RWPE1 (cell line): ENCODE measurements at regions not wholly inside any gene's neighbourhood (a gene's known extent, or its start where the extent isn't known, plus 50 kb on each side); places are given as distances from the start of the nearest gene placed in this dataset.

ENCODE experiments used
- CTCF ChIA-PET: fragments of 350-600 bp; sonication (Branson Sonifier 250); formaldehyde crosslinking; extraction: SDS; loops from one replicate; lab custom pipeline; 2021; lab: Yijun Ruan, JAX
- POLR2A ChIA-PET: fragments of 400-600 bp; formaldehyde crosslinking; extraction: SDS; loops from one replicate; lab custom pipeline; 2020; ENCODE audit warnings: antibody characterized with exemption; ENCODE audit not compliant: low non-redundant PET; lab: Yijun Ruan, JAX
- DNase-seq: peaks from one replicate; pipeline ENCODE4 v3.0.0; 2012; ENCODE audit warnings: low spot score
- H3K27ac ChIP-seq: fragments of 450-650 bp; 2 replicates; pipeline ENCODE4 v1.5.1; 2017
- TF ChIP-seq, protein P1 (sequence below): fragments of 450-650 bp; conservative IDR thresholded peaks from 2 replicates; pipeline ENCODE4 v1.5.1; 2017; ENCODE audit warnings: low read depth, mild to moderate bottlenecking

DNA sequence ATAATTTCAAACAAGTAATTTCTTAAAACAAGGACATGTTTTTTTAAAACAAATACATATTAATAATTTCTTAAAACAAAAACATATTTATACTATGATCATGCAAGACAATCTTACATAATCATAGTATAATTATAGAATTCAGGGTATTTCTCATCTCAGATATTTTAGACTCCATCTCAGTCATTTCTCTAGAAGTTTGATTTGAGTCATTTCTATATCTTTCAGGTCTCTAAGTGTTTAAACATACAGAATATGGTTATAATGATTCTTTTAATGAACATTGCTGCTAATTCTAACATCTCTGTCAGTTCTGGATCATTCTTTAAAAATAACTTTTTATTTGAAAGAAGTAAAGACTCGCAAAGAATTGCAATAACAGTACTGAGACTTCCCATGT is 154.2 kb upstream of the KYNU start:
- H3K27ac ChIP-seq, result no peak overlapping the region
- ChIA-PET CTCF (no interaction called here), POLR2A (no interaction called here)
- DNase-seq, result no peak
- TF ChIP-seq, protein P1, sequence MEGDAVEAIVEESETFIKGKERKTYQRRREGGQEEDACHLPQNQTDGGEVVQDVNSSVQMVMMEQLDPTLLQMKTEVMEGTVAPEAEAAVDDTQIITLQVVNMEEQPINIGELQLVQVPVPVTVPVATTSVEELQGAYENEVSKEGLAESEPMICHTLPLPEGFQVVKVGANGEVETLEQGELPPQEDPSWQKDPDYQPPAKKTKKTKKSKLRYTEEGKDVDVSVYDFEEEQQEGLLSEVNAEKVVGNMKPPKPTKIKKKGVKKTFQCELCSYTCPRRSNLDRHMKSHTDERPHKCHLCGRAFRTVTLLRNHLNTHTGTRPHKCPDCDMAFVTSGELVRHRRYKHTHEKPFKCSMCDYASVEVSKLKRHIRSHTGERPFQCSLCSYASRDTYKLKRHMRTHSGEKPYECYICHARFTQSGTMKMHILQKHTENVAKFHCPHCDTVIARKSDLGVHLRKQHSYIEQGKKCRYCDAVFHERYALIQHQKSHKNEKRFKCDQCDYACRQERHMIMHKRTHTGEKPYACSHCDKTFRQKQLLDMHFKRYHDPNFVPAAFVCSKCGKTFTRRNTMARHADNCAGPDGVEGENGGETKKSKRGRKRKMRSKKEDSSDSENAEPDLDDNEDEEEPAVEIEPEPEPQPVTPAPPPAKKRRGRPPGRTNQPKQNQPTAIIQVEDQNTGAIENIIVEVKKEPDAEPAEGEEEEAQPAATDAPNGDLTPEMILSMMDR, result no peak

DNA sequence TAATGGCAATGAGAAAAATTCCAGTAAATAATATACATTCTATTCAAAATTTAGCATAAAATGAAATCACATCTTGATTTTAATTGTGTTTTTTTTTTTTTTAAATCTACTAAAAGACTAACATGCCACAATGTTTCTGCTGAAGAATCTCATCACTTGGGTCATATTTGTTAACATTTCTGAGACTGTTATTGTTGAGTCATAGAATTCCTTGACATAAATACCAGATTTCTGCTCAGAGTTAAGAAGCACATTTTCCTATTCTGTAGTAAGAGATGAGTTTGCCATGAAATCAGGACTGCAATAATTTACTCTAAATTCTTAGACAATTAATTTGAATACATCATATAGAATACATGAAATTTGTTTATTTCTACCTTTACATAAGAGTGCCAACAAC is 154.9 kb upstream of the KYNU start:
- POLR2A ChIA-PET, result no interaction called here
- TF ChIP-seq, protein P1, result no peak
- CTCF ChIA-PET, result no interaction called here

DNA sequence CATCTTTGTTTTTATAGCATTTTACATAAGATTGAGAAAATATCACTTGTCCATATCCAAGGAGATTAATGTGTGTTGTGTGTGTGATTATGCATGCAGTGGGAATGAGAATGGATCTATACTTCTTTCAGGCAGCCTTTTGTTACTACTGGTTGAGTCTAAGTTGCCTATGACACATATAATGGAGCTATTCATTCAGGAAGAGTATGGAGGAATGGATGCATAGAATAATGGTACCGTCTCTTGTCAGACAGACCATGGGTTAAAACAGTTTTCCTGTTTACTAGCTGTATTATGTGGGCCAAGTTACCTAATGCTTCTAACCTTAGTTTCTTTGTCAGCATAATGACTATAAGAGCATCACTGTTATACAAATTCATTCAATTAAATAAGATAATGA is 155.4 kb upstream of the KYNU start:
- no peak for DNase-seq
- POLR2A ChIA-PET, result no interaction called here
- CTCF ChIA-PET, result no interaction called here
- TF ChIP-seq, protein P1, result no peak
- H3K27ac ChIP-seq, result no peak overlapping the region

More for the DNA sequence above, 154.9 kb upstream of the KYNU start:
- no peak for DNase-seq
- no peak overlapping the region for H3K27ac ChIP-seq

DNA sequence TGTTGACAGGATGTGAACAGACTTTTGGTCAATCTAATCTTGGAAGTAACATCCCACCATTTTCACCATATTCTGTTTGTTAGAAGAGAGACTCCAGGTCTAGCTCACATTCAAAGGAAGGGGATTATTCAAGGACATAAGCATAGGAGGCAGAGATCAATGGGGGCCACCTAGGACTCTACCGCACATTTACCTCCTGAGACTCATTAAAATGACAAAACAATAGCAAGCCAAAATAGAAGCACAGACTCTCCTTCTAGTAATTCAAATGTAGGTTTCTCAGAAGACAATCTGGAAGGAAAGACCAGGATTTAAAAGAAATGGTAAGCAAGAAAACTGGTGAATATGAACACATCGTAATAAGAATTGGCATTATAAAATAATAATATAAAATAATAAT is 156.4 kb upstream of the KYNU start:
- ChIA-PET POLR2A (no interaction called here), CTCF (no interaction called here)
- TF ChIP-seq, protein P1, result no peak
- DNase-seq, result no peak
- no peak overlapping the region for H3K27ac ChIP-seq

DNA sequence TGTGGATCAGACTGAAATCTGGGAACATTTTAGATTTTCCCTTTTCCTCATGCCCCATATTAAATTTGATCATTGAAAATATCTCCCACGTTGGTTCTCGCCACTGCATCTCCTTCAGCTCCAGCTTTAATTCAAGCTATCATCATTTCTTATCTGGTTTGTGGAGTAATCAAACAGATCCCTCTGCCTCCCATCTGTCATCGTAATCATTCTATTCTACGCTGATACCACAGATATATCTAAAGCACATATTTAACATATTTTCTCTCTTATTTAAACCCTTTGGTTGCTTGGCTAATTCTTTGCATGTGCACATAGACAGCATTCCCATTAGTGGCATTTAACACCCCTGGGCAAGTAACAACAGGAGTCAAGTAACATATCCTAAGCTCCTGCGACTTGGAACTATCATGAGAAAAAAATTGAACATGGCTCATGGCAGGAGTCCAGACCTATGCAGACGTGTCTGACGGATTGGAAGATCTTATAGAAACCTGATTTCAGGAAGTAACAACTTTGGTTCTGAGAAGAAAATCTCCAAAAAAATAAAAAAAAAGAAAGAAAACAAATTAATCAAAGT is 158.8 kb upstream of the KYNU start:
- DNase-seq, result no peak
- TF ChIP-seq, protein P1, result no peak
- no peak overlapping the region for H3K27ac ChIP-seq
- ChIA-PET CTCF (no interaction called here), POLR2A (no interaction called here)

DNA sequence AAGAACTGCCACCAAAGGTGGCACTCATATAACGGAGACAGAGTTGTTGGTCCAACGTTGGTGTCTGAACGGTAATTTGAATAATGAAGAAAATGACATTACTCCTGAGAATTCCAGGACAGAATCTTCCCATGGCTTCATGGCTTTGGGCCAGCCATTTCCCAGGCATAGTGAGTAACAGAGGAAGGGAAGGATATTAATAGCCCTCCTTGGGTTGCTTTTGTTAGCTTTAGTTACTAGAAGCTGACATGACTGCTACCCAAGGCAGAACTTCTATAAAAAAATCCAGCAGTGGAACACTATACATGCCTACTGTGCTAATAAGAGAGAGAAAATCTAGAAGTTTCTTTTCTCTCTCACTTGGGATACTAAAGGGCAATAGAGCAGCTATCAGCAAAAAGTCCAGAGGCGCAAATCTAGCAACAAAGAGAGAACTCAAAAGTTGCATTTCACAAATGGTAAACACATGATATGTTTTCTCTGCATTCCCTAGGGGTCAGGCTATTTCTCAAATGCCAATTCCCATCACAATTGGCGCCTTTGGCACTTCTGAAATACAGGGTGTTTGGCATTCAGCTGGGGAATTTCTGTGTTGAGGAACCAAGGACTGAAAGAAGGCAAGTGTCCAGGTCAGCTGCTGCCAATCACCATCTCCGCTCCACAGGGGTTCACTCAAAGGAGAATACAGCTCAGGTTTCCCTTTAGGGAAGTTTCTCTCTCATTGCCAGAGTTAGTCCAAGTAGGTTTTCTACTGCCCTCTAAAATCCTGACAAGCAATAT is 160.8 kb upstream of the KYNU start:
- ChIA-PET POLR2A (no interaction called here), CTCF (no interaction called here)
- H3K27ac ChIP-seq, result no peak overlapping the region
- no peak for DNase-seq
- TF ChIP-seq, protein P1, result no peak
